GM12891 (cell line): ENCODE measurements at regions not wholly inside any gene's neighbourhood (a gene's known extent, or its start where the extent isn't known, plus 50 kb on each side); places are given as distances from the start of the nearest gene placed in this dataset.

Experiments used
- POLR2A ChIP-seq: IDR thresholded peaks from 2 replicates; pipeline ENCODE4 v1.6.1; 2011; ENCODE audit warnings: low read depth, low read length, control low read depth
- POLR2AphosphoS5 ChIP-seq: IDR thresholded peaks from 2 replicates; pipeline ENCODE4 v1.6.1; 2011; ENCODE audit warnings: low read depth, low read length, control low read depth
- TAF1 ChIP-seq: IDR thresholded peaks from 2 replicates; pipeline ENCODE4 v1.6.1; 2011; ENCODE audit warnings: low read depth, low read length, control low read depth

DNA sequence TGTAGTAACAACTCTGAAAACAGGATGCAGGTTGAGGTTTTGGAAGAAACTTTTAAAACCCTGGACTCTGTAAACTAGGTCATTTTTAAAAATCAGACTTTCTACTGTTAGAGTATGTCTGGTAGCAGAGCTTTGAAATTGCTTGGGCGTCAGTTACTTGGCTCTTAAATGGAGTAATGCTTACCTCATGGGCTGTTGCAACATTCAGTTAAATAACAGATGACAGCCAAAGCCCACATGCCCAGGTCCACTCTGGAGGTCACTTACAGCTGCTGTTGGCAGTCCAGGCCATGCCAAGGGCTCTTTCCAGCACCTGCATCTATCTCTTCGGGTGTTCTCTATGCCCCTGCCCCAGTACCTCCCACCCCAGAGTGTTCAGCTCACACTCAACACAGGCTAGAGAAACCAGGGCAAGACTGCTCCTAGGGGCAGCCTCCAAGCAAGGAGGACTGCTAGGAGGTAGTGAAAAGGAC lies 96.4 kb downstream of the BANF2 start:
- no peak for TF ChIP-seq POLR2A
- TF ChIP-seq POLR2AphosphoS5: no peak
- no peak for TF ChIP-seq TAF1
